Fibroblast of lung (primary cell): ENCODE measurements at regions not wholly inside any gene's neighbourhood (a gene's known extent, or its start where the extent isn't known, plus 50 kb on each side); places are given as distances from the start of the nearest gene placed in this dataset.
A peak's percentile ranks its signal among the peaks of the same experiment; 100 is the strongest.

ENCODE experiments used
- DNase-seq, 2 donors: peaks; one replicate each; pipeline versions ENCODE4 v3.0.0 to v3.0.0-alpha.2; 2010; ENCODE audit warnings: low read depth in 2 of 2
- H2AFZ ChIP-seq: 2 replicates; pipeline ENCODE4 v1.5.1; 2012; ENCODE audit warnings: low read length, control low read depth, inconsistent platforms
- H3K27ac ChIP-seq: 2 replicates; pipeline ENCODE4 v1.5.1; 2011; ENCODE audit warnings: low read length, control low read depth; ENCODE audit not compliant: insufficient read depth
- H3K27me3 ChIP-seq: 2 replicates; pipeline ENCODE4 v1.5.1; 2011; ENCODE audit warnings: mild to moderate bottlenecking, low read length; ENCODE audit not compliant: control insufficient read depth, insufficient read depth
- H3K36me3 ChIP-seq: 2 replicates; pipeline ENCODE4 v1.5.1; 2011; ENCODE audit warnings: low read length; ENCODE audit not compliant: control insufficient read depth, insufficient read depth
- H3K4me1 ChIP-seq: 2 replicates; pipeline ENCODE4 v1.5.1; 2011; ENCODE audit warnings: low read length; ENCODE audit not compliant: control insufficient read depth, insufficient read depth; ENCODE audit errors: extremely low read depth
- H3K4me2 ChIP-seq: 2 replicates; pipeline ENCODE4 v1.5.1; 2011; ENCODE audit warnings: low read length, control low read depth; ENCODE audit not compliant: insufficient read depth; ENCODE audit errors: extremely low read depth
- H3K4me3 ChIP-seq, 4 experiments: fragments of 200-600 bp in 1 of 4; sonication (generic) in 1 of 4; replicated peaks in 1 of 4; 2 replicates each; pipeline ENCODE4 v1.5.1; 2011 to 2016; ENCODE audit warnings: low read length in 4 of 4, low read depth in 3 of 4, mild to moderate bottlenecking in 3 of 4, control low read depth in 2 of 4, inconsistent platforms in 1 of 4, mixed read lengths in 1 of 4; ENCODE audit not compliant: insufficient read depth in 1 of 4; ENCODE audit errors: control extremely low read depth in 1 of 4
- H3K79me2 ChIP-seq: 2 replicates; pipeline ENCODE4 v1.5.1; 2012; ENCODE audit warnings: mild to moderate bottlenecking, low read length, inconsistent platforms; ENCODE audit not compliant: control insufficient read depth, insufficient read depth
- H3K9ac ChIP-seq: 2 replicates; pipeline ENCODE4 v1.5.1; 2011; ENCODE audit warnings: mild to moderate bottlenecking, low read length, control low read depth; ENCODE audit not compliant: insufficient read depth
- H3K9me3 ChIP-seq: 2 replicates; pipeline ENCODE4 v1.5.1; 2012; ENCODE audit warnings: low read depth, low read length; ENCODE audit not compliant: control insufficient read depth, insufficient read depth
- H4K20me1 ChIP-seq: 2 replicates; pipeline ENCODE4 v1.5.1; 2011; ENCODE audit warnings: low read length; ENCODE audit not compliant: control insufficient read depth, insufficient read depth; ENCODE audit errors: extremely low read depth
- EZH2 ChIP-seq: IDR thresholded peaks from 2 replicates; pipeline ENCODE4 v1.5.1; 2012; ENCODE audit warnings: low read length, control low read depth, mild to moderate bottlenecking; ENCODE audit errors: missing control alignments
- TF ChIP-seq, protein P1 (sequence below), 2 donors: IDR thresholded peaks in 1 of 2; conservative IDR thresholded peaks in 1 of 2; 1 replicate in 1 of 2; 2 replicates in 1 of 2; pipeline ENCODE4 v1.5.1; 2011 to 2012; ENCODE audit warnings: low read length in 2 of 2, control low read depth in 1 of 2, inconsistent platforms in 1 of 2, low read depth in 1 of 2, mild to moderate bottlenecking in 1 of 2

DNA sequence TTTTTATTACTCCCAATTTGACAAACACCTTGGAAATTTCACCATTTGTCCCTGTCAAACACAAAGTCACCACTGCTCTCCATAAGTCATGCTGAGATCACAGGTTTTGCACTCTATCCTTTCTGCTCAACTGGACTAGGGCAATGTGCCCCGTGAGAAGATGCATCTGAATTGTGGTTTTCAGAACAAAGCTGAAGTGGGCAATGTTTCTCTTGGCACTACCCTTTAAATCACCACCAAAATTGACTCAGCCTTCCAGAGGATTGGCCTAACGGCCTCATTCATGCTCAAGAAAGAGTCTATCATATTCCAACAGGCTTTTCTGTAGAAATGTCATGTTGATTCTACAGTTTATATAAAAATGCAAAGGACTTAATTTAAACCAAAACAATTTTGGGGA is 81.0 kb upstream of the TRIO start:
- TF ChIP-seq, protein P1, sequence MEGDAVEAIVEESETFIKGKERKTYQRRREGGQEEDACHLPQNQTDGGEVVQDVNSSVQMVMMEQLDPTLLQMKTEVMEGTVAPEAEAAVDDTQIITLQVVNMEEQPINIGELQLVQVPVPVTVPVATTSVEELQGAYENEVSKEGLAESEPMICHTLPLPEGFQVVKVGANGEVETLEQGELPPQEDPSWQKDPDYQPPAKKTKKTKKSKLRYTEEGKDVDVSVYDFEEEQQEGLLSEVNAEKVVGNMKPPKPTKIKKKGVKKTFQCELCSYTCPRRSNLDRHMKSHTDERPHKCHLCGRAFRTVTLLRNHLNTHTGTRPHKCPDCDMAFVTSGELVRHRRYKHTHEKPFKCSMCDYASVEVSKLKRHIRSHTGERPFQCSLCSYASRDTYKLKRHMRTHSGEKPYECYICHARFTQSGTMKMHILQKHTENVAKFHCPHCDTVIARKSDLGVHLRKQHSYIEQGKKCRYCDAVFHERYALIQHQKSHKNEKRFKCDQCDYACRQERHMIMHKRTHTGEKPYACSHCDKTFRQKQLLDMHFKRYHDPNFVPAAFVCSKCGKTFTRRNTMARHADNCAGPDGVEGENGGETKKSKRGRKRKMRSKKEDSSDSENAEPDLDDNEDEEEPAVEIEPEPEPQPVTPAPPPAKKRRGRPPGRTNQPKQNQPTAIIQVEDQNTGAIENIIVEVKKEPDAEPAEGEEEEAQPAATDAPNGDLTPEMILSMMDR (conservative IDR thresholded peaks at IDR 0.05 in 1 of 2, IDR thresholded peaks at IDR 0.05 in 1 of 2; ENCODE audit: low read depth in 1 of 2, low read length in 2 of 2), result no peak
- TF ChIP-seq EZH2, result no peak
- H3K9me3 ChIP-seq, result no peaks in the 10 kb centered on the region
- peaks cover 8% of the 10 kb centered on the region for H3K4me1 ChIP-seq
- H3K27me3 ChIP-seq, result no peaks in the 10 kb centered on the region
- no peaks in the 10 kb centered on the region for H3K79me2 ChIP-seq
- no peak overlapping the region for H3K4me3 ChIP-seq
- no peaks in the 10 kb centered on the region for H3K36me3 ChIP-seq
- H3K9ac ChIP-seq, result no peak overlapping the region
- no peak overlapping the region for H3K27ac ChIP-seq
- no peak overlapping the region for H2AFZ ChIP-seq
- peak in 1 of 2 donors; percentile 74 for DNase-seq
- H4K20me1 ChIP-seq, result no peaks in the 10 kb centered on the region
- H3K4me2 ChIP-seq, result no peak overlapping the region

DNA sequence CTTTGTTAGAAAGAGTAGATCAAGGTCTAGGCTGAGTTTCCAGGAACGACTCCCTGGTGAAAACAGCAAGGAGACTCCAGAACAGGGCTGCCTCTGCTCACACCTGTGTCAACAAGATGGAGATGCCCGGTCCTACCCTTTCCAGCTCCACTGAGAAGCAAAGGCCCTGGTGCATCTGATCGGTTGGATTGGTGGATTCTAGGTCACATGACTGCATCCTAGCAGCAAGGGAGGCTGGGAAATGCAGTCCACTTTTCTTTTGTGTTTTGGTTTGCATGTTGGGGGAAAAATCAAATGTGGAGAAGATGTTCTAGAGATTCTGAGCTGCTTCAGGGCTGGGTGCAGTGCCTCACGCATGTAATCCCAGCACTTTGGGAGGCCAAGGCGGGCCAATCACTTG is 82.0 kb upstream of the TRIO start:
- Histone ChIP-seq H3K36me3 (no peaks in the 10 kb centered on the region), H3K27ac (no peak overlapping the region)

DNA sequence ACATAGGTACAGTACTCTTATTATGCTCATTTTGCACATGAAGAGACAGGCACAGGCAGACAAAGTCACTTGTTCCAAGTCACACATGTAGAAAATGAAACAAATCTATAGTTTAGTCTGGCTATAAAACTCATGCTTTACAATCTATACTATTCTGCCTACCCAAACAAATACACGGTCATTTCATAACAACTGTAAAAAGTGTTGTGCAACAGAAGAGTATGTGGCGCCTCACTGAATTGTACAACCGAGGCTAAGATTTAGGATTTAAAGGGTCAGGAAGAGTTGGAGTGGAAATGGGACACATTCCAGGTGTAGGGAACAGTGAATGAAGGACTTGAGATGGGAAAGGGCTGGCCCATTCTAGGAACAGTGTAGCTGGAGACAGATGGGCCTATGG is 82.9 kb upstream of the TRIO start:
- Histone ChIP-seq H2AFZ (no peak overlapping the region), H3K4me3 (no peak overlapping the region), H3K4me2 (no peak overlapping the region), H3K27ac (no peak overlapping the region), H3K9ac (no peak overlapping the region), H3K79me2 (no peaks in the 10 kb centered on the region), H3K36me3 (no peaks in the 10 kb centered on the region), H3K9me3 (no peaks in the 10 kb centered on the region), H4K20me1 (no peaks in the 10 kb centered on the region), H3K27me3 (no peaks in the 10 kb centered on the region), H3K4me1 (peaks cover 9% of the 10 kb centered on the region)
- no peak for TF ChIP-seq EZH2
- TF ChIP-seq, protein P1 (conservative IDR thresholded peaks at IDR 0.05 in 1 of 2, IDR thresholded peaks at IDR 0.05 in 1 of 2; ENCODE audit: low read depth in 1 of 2, low read length in 2 of 2), result no peak
- DNase-seq, result no peak

More for the DNA sequence above, 82.0 kb upstream of the TRIO start:
- H3K79me2 ChIP-seq, result no peaks in the 10 kb centered on the region
- no peak overlapping the region for H2AFZ ChIP-seq
- H3K4me3 ChIP-seq, result no peak overlapping the region
- no peaks in the 10 kb centered on the region for H4K20me1 ChIP-seq
- TF ChIP-seq, protein P1 (conservative IDR thresholded peaks at IDR 0.05 in 1 of 2, IDR thresholded peaks at IDR 0.05 in 1 of 2; ENCODE audit: low read depth in 1 of 2, low read length in 2 of 2), result no peak
- no peak for TF ChIP-seq EZH2
- no peaks in the 10 kb centered on the region for H3K27me3 ChIP-seq
- no peak overlapping the region for H3K9ac ChIP-seq
- DNase-seq, result no peak
- H3K4me2 ChIP-seq, result no peak overlapping the region
- H3K9me3 ChIP-seq, result no peaks in the 10 kb centered on the region
- H3K4me1 ChIP-seq, result peaks cover 8% of the 10 kb centered on the region
